ENCODE measurements at regions not wholly inside any gene's neighbourhood (a gene's known extent, or its start where the extent isn't known, plus 50 kb on each side); places are given as distances from the start of the nearest gene placed in this dataset.

DNA sequence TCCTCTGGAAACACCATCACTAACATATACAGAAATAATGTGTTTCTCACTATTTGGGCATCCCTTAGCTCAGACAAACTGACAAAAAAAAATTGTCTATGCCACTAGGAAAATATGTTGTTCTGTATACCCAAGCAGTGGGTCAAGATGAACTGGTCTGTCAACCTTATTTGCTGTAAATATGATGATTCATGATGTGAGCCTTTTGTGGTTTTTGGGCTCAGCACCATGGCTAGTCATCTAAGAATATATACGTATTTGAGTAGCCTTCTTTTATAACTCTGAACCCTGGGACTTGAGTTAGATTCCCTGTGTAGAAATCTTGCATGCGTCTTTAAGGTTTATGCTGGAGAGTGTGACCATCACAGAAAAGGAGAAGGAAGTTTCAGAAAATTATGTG is 841.6 kb downstream of the CDY2B start:
- no peak for TF ChIP-seq POLR2A (IDR thresholded peaks at IDR 0.05)
- TF ChIP-seq, protein P1, sequence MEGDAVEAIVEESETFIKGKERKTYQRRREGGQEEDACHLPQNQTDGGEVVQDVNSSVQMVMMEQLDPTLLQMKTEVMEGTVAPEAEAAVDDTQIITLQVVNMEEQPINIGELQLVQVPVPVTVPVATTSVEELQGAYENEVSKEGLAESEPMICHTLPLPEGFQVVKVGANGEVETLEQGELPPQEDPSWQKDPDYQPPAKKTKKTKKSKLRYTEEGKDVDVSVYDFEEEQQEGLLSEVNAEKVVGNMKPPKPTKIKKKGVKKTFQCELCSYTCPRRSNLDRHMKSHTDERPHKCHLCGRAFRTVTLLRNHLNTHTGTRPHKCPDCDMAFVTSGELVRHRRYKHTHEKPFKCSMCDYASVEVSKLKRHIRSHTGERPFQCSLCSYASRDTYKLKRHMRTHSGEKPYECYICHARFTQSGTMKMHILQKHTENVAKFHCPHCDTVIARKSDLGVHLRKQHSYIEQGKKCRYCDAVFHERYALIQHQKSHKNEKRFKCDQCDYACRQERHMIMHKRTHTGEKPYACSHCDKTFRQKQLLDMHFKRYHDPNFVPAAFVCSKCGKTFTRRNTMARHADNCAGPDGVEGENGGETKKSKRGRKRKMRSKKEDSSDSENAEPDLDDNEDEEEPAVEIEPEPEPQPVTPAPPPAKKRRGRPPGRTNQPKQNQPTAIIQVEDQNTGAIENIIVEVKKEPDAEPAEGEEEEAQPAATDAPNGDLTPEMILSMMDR (IDR thresholded peaks at IDR 0.05) = no peak
